ENCODE measurements at regions not wholly inside any gene's neighbourhood (a gene's known extent, or its start where the extent isn't known, plus 50 kb on each side); places are given as distances from the start of the nearest gene placed in this dataset.

GRCh38 chr3:74479915-74480314 is 134.5 kb downstream of the CNTN3 start:
- intact Hi-C loops (cut with DNase I) = no loop called here
- Histone ChIP-seq H3K27me3 (no peaks in the 10 kb centered on the region), H3K9me3 (no peaks in the 10 kb centered on the region), H3K4me3 (no peak overlapping the region), H3K27ac (no peak overlapping the region), H3K36me3 (no peaks in the 10 kb centered on the region), H3K4me1 (no peaks in the 10 kb centered on the region)
- TF ChIP-seq CTCF (IDR thresholded peaks at IDR 0.05) (no peak), POLR2AphosphoS5 (IDR thresholded peaks at IDR 0.05; ENCODE audit: insufficient read depth in 1 of 2, low read depth in 1 of 2) (no peak), POLR2A (IDR thresholded peaks at IDR 0.05) (no peak)
- DNase-seq (ENCODE audit: extremely low spot score in 2 of 2) = no peak

DNA sequence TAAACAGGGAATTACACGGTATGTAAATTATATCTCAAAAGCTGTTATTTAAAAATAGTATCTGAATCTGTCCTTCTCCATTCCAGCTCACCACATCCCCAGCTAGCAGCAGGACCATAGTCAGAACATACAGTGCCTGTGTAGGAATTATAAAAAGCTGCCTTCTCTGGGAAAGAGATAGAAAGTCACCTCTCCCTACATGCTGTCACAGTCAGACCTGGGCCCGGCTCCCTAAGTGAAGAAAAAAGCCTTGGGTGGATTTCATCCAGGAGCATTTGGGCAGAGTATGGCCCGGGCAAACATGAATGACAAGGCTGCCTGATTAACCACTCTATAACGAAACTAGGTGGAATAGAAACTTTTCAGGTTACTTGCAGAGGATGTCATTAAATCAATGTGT is 144.1 kb downstream of the CNTN3 start:
- no peaks in the 10 kb centered on the region for H3K36me3 ChIP-seq
- intact Hi-C loops (cut with DNase I) = no loop called here
- no peaks in the 10 kb centered on the region for H3K9me3 ChIP-seq
- H3K27ac ChIP-seq = no peak overlapping the region
- H3K4me1 ChIP-seq = no peaks in the 10 kb centered on the region
- DNase-seq (ENCODE audit: extremely low spot score in 2 of 2) = no peak
- H3K4me3 ChIP-seq = no peak overlapping the region
- no peaks in the 10 kb centered on the region for H3K27me3 ChIP-seq
- no peak for TF ChIP-seq POLR2A (IDR thresholded peaks at IDR 0.05)
- no peak for TF ChIP-seq CTCF (IDR thresholded peaks at IDR 0.05)
- TF ChIP-seq POLR2AphosphoS5 (IDR thresholded peaks at IDR 0.05; ENCODE audit: insufficient read depth in 1 of 2, low read depth in 1 of 2) = no peak

DNA sequence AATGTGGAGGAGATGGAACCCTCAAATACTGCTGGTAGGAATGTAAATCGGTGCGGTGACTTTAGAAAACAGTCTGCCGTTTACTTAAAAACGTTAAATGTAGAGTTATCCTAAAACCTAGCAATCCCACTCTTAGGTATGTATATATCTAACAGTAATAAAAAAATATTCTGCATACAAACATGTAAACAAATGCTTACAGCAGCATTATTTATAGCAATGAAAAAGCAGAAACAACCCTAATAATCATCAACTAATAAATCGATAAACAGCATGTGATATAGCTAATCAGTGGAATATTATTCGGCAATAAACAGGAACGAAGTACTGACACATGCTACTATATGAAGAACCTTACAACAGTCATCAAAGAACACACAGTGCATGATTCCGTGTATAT is 144.7 kb downstream of the CNTN3 start:
- TF ChIP-seq CTCF (IDR thresholded peaks at IDR 0.05) (no peak), POLR2AphosphoS5 (IDR thresholded peaks at IDR 0.05; ENCODE audit: insufficient read depth in 1 of 2, low read depth in 1 of 2) (no peak), POLR2A (IDR thresholded peaks at IDR 0.05) (no peak)
- no peaks in the 10 kb centered on the region for H3K36me3 ChIP-seq
- no peaks in the 10 kb centered on the region for H3K27me3 ChIP-seq
- DNase-seq (ENCODE audit: extremely low spot score in 2 of 2) = no peak
- intact Hi-C loops (cut with DNase I) = no loop called here
- no peaks in the 10 kb centered on the region for H3K9me3 ChIP-seq
- H3K27ac ChIP-seq = no peak overlapping the region
- no peak overlapping the region for H3K4me3 ChIP-seq
- no peaks in the 10 kb centered on the region for H3K4me1 ChIP-seq

GRCh38 chr3:74469151-74469550 is 145.3 kb downstream of the CNTN3 start:
- Histone ChIP-seq H3K4me3 (no peak overlapping the region), H3K27me3 (no peaks in the 10 kb centered on the region), H3K36me3 (no peaks in the 10 kb centered on the region), H3K27ac (no peak overlapping the region), H3K9me3 (no peaks in the 10 kb centered on the region), H3K4me1 (no peaks in the 10 kb centered on the region)
- intact Hi-C loops (cut with DNase I) = no loop called here
- TF ChIP-seq POLR2AphosphoS5 (IDR thresholded peaks at IDR 0.05; ENCODE audit: insufficient read depth in 1 of 2, low read depth in 1 of 2) (no peak), POLR2A (IDR thresholded peaks at IDR 0.05) (no peak), CTCF (IDR thresholded peaks at IDR 0.05) (no peak)
- no peak for DNase-seq (ENCODE audit: extremely low spot score in 2 of 2)

DNA sequence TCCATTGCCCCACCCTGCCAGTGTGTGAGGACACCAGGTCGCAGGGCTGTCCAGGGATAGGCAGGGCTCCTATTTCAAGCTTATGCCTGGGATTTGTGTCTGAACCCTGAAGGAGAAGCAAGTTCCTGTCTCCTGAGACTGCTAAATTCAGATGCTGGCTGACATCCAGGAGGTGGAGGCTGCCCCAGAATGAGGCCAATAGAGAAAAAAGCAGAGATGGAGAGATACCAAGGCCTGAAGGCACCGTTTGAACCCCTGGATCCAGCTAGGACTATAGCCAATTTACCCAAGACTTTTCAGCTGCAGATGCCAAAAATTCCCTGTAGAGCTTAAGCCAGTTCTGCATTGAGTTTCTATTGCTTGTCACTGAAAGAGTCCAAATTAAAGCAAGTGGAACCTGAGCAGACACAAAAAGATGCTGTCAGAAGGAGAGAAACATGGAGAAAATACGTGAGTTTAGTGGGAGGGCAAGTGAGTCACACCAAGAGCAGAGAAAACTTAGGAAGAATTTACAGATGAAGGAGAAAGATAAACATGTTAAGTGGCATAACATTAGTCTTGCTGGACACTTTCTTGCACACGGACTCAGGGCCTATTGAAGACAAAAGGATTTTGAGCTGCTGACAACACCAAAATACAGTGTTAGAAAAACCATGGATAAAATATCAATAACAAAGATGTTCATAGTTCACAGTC is 148.6 kb downstream of the CNTN3 start:
- TF ChIP-seq POLR2AphosphoS5 (IDR thresholded peaks at IDR 0.05; ENCODE audit: insufficient read depth in 1 of 2, low read depth in 1 of 2) (no peak), CTCF (IDR thresholded peaks at IDR 0.05) (no peak), POLR2A (IDR thresholded peaks at IDR 0.05) (no peak)
- intact Hi-C loops (cut with DNase I) = no loop called here
- no peaks in the 10 kb centered on the region for H3K27me3 ChIP-seq
- no peaks in the 10 kb centered on the region for H3K9me3 ChIP-seq
- no peak for DNase-seq (ENCODE audit: extremely low spot score in 2 of 2)
- H3K4me3 ChIP-seq = no peak overlapping the region
- no peaks in the 10 kb centered on the region for H3K36me3 ChIP-seq
- no peak overlapping the region for H3K27ac ChIP-seq
- H3K4me1 ChIP-seq = no peaks in the 10 kb centered on the region

Data from vagina (tissue), 2 donors.